Hypothalamus (tissue), 51 donors: ENCODE measurements at regions not wholly inside any gene's neighbourhood (a gene's known extent, or its start where the extent isn't known, plus 50 kb on each side); places are given as distances from the start of the nearest gene placed in this dataset.
"Not testable (repeated sequence)": the region's sequence is repeated elsewhere in the genome, so short reads cannot be mapped to it uniquely, and the experiment has no call there.

Source experiments
- DNase-seq, 51 donors: peaks; one replicate each; lab custom pipeline; 2025; lab: John Stamatoyannopoulos, UW

DNA sequence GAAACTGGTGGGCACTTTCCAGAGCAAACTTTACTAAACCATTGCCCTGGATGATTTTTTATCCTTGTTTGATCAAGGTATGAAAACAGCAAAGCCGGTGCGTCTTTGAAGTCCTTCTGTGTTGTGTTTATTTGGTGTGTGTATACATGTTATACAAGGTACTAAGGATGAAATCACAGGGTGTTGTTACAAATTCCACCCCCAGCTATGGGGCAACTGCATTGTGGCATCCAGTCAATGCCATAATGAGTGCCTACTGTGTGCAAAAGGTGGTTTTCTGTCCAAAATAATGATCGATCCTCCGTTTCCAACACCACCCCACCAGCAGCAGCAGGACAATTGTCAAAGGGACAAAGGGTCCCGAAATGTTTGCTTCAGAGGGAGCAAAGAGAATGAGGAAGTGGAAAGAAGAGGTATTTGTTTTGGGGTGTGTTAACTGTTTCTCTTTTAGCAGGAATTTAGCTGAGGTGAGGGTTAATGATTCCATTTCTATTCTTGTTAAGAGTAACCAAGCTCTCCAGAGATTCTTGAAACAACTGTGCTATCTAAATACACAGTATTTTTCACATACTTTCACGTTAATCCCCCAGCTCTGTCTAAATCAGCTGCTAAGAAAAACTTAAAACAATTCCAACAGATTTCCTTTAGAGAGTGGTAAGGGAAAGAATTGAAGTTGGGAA, 568.7 kb upstream of the KLF4 start:
- no peak for DNase-seq

DNA sequence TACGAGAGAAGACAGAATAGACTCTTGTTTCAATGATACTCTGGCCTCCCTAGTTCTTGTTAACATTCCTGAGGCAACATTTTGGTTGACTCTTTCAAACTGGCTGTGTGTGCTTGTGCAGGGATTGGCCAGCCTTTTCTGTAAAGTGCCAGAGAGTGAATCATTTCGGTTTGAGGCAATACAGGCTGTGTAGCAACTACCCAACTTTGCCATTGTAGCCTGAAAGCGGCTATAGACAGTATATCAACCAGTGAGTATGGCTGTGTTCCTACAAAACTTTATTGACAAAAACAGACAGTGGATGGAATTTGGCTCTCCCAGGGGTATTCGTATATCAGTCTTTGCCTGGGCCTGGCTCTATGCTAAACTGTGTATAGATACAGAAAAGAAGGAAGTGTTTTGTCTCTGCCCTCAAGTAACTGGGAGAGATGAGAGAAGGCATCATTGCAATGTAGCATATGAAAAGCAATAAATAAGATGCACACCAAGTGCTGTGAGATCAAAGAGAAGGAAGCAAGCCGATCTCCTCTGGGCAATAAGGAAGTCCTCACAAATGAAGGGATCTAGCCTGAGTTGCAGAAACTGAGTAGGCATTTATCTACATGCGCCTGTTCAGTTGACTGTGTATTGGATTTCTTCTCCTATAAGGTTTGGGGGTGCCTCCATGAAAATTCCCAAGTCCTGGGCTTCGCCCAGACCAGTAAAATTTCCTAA, 568.0 kb upstream of the KLF4 start:
- DNase-seq, result peak in 1 of 51 donors; percentile 3

DNA sequence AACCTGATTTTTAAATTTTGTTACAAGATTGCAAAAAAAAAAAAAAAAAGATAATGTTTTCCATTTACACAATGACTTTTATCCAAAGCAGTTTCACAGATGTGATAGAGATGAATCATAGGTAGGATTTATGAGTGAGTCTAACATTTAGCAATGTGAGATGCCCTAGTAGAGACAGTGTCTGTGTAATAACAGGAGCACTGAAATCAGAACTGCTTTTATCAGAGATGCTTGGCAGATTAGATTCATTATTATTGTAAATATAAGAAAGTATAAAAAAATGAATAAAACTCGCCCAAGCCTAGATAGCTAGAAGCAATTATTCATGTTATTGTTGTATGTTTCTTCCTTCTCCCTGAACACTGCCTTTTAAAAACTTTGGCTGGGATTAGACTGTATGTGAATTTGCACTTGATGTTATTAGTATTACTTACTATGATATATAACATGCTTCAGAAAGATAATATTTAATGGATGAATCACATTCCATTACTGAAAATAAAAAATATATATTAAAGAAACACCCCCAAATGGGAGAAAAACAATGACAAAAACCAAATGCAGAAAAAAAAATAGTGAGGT, 567.3 kb upstream of the KLF4 start:
- DNase-seq, result no peak

DNA sequence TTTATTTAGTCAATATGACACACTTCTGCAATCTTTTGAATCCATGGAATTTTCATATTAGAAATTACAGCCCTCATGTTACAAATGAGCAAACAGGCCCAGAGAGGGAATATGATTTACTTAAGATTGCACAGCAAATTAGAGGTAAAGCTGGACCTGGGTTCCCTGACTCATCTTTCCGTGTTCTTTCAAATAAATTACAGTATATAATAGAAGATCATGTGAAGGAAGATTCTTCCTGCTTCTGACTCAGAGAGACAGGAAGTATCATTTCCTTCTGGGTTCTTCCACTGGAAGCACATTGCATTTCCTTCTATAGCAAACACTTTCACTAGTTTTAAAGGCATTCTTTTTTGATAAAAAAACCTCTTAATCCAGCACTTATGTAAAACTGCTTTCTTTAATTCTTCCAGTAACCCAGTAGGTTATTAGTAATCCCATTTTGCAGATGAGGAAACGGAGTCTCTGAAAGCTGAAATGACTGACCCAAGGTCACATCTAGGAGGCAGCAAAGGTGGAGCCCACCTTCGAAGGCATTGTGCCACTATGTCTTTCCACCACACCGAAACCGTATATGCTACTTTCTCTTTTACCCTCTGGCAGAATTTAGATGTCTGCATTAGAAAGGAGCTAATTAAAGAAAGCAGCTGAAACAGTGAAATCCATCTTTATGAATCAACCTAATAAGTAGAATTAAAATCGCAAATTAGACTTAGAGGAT, 566.7 kb upstream of the KLF4 start:
- DNase-seq, result no peak

DNA sequence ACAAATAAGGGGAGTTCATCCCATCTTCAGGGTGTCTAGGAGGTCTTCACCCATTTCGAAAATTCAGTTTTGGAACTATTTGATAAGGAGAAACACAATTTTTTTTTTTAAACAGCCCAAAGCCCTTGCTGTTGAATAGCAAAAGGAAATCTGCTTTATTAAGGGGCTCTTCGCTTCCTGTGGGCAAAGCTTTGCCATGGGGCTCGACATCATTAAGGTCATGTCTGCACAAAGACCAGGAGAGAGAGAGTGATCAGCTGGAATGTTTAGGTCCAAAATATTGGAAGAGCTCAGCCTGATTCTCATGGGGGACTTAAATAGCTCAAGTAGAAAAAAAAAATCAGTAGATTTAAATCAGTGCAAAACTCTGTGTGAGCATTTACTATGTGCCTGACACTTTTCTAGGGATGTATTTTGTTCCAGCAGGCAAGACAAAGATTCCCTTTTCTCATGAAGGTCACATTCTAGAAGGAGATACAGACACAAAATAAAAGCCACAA, 564.6 kb upstream of the KLF4 start:
- DNase-seq, result no peak

DNA sequence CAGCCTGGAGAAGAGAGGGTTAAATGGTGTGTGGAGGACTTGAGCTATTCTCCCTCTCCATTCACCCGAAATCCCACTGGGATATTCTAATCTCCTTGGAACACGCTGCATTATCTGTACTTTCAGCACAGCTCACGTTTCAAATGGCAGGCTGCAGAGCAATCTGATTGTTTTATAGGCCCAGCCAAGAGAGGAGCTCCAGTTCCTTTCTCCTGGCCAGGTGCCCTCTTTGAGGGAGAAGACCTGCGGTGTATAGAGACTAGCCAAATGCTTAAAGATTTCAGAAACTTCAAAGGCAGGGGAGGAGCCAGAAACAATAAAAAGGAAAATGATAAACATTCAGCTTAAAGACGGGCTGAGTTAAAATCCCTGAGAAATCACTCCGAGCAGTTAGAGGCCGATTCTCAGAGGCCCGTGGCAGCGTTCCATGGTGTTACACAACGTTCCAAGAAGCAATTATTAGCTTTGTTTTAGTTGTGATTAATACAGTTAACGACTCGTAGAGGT, 564.0 kb upstream of the KLF4 start:
- peak in 1 of 51 donors; percentile 3 for DNase-seq

DNA sequence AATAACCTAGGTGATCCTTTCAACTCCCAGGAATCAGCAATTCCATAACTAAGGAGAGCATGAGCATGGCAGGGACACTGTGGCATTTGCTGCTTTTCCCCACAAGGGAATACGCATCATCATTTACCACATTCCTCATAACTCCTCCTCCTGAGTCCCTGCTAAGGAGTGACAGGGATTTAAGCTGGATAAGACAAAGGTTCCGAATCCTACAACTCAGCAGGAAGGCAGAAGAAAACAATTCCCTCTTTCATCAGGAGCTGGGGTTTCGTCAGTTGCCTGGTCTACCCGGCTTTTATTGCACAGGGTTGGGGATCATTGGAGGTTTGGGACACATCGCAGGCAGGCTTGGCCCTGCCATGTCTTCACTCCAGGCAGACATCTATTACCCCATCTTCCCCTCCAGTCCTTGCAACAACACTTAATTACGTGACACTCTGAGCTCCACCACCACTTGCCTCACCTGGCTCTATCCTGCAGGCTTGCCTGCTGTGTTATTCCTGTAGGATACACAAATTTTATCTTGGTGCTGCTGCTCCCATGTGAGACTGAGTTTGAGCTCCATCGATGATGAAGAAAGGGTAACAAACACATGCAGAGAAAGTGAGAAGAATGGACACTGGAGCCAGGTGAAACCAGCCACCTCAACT, 563.0 kb upstream of the KLF4 start:
- DNase-seq, result no peak

DNA sequence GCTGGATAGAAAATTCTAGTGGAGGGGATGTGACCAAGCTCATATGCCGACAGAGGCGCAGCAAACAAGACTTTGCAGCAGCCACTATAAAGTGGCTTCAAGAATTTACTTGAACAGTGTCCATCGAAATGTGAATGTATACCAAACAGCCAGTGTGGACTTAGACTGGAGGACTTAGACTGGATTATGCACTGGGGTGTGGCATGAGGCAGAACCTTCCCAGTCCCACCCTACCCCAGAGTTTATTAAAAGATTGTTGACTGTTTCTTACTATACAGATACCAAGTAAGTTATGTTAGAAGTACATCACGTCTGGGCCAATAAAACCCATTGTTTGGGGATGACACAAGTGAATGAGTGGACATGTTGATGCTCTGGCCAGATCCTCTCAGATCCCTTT, 561.3 kb upstream of the KLF4 start:
- no peak for DNase-seq

DNA sequence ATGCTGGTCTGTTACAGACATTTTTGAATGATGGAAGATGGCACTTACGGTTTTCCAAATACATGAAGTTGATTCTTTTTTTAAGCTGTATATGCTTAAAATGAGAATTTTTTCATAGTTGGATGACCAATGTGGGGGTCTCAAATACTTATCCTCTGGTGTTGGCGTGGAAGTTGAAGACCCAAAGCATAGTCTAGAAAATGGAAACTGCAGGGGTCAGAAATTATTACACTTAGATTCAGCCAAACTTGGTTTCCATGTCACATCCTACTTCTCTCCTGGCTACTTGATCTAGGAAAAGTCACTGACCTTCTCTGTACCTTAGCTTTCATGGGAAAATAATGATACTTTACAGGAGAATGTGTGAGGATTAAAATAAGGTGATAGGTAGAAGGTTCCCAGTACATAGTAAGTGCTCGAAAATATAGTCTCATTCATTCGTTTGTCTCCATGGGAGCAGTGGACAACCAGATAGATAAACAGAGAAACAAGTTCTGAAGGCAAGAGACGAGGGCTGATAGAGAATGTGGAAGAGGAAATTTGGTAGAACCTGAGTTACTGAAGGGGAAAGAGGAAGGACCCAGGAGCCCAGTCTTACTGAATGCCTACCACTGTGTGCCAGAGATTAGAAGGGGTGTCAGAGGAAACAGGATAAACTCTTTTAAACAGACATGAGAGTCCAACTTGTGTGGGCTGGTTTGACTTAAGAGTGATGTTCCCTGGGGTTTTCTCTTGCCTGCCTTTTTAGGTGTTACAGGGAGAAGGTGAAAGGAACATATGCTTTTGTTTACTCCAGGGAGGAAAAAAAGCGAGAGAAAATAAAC, 560.3 kb upstream of the KLF4 start:
- DNase-seq, result no peak

DNA sequence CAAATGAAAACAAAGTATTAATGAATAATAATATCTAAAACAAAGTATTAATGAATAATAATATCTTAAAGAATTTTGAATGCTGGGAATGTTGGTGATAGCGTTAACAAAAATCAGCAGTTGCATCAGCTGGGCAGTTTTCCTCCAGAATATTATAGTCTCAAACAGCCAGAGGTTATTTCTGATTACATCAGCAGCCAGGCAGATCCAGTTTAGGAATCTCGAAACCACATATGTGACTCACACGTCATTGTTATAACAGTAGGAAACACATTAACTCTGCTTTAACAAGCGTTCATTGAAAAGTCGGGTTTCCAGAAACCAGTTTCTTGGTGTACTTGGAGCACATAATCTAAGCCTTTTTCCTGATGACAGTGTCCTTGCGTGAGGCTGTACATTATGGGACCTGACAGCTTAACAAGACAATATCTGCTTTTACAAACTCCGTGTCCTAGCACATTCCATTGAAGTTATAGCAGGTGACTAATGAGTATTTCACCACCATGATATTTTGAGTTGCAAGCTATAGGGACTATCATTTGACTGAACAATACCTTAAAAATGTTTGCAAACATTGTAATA, 559.5 kb upstream of the KLF4 start:
- DNase-seq, result no peak

DNA sequence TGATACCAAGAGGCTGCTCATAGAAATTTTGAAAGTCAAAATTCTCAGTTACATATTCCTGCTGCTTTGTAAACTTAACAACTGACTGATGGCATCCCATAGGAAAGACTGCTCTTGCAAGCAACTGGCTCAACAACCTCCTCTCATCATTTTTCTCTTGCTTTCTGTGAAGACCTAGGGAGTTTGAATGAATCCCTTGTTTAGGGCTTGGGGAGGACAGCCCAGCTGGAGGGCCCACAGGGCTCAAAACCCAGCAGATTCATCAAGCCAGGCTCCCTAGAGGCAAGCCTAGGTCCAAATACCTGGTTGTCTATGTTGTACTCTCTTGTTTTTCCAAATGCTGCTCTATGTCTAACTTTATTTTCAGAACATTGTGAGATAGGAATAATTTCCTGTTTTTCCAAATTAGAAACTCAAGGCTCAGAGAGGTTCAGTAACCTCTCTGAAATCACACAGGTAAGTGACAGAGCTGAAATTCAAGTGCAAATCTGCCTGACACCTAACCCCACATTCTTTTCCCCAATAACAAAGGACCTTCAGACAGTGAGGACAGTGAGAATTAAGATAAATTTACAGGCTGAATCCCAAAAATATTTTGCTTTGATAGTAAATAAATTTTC, 558.9 kb upstream of the KLF4 start:
- no peak for DNase-seq

DNA sequence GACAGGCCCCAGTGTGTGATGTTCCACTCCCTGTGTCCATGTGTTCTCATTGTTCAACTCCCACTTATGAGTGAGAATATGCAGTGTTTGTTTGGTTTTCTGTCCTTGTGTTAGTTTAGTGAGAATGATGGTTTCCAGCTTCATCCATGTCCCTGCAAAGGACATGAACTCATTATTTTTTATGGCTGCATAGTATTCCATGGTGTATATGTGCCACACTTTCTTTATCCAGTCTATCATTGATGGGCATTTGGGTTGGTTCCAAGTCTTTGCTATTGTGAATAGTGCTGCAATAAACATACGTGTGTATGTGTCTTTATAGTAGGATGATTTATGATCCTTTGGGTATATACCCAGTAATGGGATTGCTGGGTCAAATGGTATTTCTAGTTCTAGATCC, 558.2 kb upstream of the KLF4 start:
- DNase-seq, result not testable (repeated sequence)

DNA sequence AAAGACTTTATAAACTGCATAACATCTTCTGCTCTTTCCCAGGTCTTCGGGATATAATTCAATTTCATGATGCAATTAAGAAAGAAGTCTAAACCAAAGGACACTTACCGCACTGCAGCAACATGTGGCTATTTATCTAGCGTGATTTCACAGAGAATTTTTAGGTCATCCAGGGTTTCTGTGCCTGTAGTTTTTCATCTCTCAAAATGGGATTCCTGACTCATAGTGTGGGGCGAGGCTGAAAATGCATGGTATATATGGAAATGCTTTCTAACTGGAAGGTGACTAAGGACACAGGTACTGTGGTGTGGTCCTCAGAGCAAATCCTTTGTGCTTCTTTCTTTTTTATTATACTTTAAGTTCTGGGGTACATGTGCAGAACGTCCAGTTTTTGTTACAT, 557.7 kb upstream of the KLF4 start:
- no peak for DNase-seq

DNA sequence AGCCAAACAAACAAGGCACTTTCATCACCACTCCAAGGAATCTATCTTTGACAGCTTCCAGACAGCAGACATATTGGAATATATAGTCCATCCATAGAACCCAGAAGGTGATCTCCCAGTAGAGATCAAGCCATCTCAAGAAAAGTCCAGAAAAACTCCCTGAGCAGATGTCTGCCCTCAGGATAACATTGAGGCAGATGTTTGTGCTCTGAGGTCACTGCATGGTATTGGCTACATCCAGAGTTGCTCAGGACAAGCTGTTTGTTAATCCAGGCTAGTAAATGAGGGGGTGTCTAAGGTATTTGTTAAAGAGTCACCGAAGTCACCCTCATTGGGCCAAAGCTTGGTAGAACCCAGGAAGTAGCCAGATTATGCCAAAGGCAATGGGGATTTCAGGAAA, 556.3 kb upstream of the KLF4 start:
- no peak for DNase-seq

DNA sequence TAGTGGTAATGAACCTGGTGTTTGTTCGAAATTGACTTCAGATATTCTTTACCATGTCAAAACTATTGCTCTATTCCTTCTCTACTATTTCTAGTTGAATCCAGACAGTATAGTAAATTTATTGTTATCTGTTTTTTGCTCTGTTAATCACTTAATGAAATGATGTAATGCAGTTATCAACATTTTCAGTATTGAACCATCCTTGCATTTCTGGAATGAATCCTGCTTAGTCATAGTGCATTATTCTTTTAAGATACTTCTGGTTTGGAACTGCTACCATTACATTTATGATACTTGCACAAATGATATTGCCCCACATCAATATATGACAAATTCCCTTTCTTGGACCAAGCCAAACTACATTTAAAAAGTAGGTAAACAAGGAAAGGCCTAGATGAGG, 554.0 kb upstream of the KLF4 start:
- no peak for DNase-seq

DNA sequence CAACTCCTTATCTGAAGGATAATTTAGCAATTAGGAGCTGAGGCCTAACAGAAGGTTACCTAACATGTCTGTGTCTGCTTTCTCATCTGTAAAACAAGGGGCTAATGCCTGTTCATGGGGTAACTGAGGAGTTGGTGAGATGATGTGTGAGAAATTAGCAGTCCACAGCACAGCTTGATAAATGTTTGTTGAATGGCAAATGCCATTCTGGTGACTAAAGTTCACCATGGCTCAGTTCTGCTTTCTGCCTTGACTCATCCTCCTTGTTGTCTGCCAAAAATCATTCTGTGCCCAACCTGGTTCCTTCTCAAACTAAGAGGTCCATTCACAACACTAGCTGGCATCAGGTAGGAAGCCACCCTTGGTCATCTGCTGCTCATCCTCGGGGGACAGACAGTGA, 552.0 kb upstream of the KLF4 start:
- no peak for DNase-seq

DNA sequence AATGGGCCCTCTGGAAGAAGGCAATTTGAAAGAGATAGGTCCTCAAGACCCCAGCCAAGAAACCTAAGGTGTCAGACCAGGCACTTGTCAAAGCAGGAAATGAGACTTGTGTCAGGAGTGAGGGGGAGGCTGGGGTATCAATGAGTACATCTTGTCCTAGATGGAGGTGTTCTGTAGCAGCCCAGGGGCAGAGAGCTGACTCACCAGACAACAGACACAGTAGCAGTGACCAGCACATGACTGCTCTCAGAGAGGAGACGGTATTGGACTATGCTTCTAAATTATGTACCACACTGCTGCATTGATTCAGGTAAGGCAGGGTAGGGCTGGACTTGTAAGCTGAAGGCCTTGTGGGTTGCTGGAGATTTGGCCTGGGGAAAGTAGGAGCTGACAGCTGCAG, 551.2 kb upstream of the KLF4 start:
- no peak for DNase-seq

DNA sequence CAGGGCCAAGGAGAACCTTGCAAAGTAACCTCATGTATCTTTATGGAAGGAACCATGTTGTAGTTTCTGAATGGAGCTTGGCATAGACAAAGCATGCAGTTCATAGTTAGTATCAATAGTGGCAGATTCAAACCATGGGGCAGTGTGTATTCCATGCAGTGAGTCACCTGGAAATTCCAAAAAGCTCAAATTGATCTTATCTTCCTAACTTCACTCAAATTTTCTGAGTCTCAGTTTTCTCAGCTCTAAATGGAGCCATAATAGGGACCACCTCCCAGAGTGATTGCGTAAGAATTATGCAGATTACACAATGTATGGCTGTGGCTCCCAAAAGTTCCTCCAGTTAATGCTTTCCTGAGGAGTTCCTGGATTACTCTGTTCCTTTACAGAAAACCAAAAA, 549.9 kb upstream of the KLF4 start:
- DNase-seq, result no peak

DNA sequence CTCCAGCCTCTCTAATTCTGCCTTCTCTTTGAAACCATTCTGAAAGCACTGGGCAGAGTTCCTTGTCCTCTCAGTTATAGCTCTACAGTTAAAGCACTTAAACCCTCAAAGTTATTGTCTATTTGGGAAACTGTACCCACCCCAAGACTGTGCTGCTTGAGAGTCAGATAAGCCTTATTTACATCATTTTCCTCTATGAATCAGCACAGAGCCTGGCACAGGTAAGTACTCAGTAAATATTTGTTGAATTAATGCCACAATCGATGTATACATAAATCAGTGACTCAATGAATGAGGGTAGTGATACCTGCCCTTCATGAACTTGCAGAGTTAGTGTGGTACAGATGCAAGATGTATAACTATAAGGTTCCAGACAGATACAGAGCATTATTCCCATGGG, 549.4 kb upstream of the KLF4 start:
- no peak for DNase-seq
